ENCODE measurements at regions not wholly inside any gene's neighbourhood (a gene's known extent, or its start where the extent isn't known, plus 50 kb on each side); places are given as distances from the start of the nearest gene placed in this dataset.

GRCh38 chr13:24050292-24050711 lies 110.2 kb upstream of the SPATA13 start:
- no peak for DNase-seq (ENCODE audit: low read depth in 2 of 2)

- DNase-seq (ENCODE audit: low read depth in 2 of 2), result no peak
These were observed 109.5 kb upstream of the SPATA13 start for GRCh38 chr13:24050796-24051715.

- no peak for DNase-seq (ENCODE audit: low read depth in 2 of 2)
These were observed 107.7 kb upstream of the SPATA13 start for GRCh38 chr13:24052547-24053518.

DNA sequence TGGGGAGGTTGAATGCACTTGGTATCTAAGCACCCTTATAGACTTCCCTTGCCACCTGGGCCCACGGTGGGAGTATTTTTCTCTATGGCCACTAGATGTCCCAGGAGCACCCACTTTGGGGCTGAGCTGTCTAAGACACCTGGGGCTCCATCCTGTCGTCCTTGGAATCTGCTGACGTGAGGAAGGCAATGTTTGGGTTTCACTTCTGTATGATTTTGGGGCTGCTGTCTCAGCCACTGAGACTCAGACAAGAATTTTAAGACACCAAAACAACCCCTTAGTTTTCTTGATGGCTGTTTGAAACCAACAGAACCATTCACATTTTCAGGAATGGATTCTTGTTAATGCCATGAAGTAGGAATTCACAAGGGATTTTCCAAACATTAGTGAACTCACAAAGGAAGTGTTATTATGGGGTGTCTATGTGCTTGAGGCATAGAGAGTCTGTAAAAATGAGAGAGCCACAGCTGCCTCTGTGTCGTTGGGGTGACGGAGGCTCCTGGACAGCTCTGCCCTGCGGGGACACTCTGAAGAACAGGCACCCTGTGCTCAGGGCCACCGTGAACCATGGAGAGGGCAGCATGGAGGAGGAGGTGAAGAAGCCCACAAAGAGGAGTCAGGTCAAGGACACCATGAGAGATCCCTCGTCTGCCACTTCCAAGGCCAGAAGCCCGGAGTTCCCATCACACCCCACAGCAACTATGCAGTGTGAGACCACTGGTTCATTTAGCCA lies 106.8 kb upstream of the SPATA13 start:
- peak; percentile 36 to 43 for DNase-seq (ENCODE audit: low read depth in 2 of 2)

DNA sequence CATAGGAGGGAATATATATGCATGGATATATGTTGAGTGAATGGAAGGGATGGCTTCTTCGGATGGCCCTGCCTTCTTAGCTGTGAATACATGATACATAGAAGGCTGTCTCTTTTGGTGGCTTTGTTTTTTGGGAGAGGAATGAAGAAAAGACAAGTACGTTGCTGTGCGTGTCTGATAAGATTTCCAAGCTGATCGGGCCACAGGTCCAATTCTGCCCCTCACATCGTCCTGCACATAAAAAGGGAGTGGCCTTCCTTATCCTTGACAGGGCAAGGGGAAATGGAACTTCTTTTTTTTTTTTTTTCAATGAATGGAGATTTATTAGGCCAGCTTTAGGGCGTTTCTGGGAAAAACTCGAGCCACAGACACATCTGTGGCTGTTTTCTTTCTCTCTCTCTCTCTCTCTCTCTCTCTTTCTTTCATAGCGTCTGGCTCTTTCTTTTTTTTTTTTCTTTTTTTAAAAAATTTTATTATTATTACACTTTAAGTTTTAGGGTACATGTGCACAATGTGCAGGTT lies 103.8 kb upstream of the SPATA13 start:
- no peak for DNase-seq (ENCODE audit: low read depth in 2 of 2)

GRCh38 chr13:24060993-24061392 lies 99.5 kb upstream of the SPATA13 start:
- DNase-seq (ENCODE audit: low read depth in 2 of 2), result no peak

DNA sequence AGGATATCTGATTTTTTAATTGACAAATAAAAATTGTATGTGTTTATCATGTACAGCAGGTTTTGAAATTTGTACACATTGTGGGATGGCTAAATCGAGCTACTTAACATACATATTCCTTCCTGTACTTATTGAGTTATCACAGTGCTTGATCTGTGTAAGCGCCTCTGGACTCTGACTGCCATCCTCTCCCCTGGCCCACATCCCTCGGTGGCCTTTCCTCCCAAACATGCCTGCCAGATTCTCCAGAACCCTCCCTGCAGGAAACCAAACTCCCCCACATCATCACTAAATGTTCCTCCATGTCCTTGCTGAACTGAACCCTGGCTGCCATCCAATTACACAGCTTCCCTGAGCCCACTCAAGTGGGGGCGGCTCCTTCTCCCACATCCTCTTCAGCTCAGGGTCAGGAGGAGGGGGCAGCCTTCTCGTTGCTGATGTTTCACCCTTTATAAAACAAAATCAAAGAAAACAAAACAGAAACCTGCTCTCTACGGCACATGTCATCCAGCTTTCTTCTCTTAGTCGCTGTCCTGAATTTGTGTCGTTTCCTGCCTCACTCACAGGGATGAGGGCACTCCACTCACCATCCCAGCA lies 97.1 kb upstream of the SPATA13 start:
- no peak for DNase-seq (ENCODE audit: low read depth in 2 of 2)

- DNase-seq (ENCODE audit: low read depth in 2 of 2), result no peak
These were observed 96.1 kb upstream of the SPATA13 start for GRCh38 chr13:24064371-24064770.

DNA sequence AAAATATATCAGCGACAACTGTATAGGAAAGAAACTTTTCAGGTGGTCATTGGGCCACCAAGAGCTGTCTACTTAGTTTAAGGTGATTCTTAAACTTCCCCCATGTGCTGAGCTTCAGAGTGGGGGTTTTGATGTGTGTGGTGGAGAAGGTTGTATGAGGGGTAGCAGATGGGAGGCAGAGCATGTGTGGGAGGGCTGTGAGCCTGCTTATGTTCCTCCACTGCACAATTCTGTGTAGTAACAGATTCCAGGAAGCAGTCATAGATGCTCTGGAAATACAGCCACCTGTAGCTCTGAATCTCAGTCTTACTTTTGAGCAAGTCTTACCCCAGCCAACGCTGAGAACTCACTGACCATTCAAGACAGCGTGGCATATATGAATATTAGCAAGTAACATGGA lies 95.3 kb upstream of the SPATA13 start:
- no peak for DNase-seq (ENCODE audit: low read depth in 2 of 2)

DNA sequence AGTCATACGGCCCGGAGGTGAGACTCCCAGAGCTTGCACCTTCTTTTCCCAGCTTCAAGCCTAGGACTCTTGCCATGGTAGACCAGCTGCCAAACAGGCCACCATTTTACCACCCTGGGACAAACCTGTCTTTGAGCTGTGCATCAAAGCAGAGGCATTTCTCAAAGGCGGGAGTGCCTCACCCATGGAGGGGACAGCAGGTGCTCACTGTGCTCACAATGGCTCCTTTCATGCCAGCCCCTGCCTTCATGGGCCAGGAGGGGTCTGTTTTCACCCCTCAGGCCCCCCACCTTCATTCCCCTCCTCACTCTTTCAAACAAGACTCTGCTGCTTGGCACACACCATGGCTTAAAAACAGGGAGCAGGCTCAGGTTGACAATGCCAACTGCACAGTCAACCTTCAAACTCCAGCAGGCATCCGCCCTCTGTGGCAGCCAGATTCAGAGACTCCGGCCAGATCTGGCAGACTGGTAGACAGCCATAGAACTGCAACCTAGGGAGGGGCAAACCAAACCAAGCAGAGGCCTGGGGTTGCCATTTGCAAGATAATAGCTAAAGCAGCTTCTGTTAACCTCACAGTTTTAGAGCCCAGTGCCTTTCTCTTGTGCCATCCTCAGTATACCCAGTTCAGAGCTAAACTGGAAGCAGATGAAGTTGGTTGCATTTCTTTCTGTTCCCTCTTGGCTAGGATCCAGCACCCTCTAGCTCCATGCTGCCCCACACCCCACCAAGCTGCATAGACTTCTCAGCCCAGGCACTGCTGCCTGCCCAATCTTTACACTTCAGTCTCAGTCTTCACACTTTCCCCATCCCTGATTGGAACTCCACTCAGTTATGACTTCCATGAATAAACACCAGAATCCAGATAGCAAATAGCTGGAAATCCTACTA lies 93.9 kb upstream of the SPATA13 start:
- no peak for DNase-seq (ENCODE audit: low read depth in 2 of 2)

DNA sequence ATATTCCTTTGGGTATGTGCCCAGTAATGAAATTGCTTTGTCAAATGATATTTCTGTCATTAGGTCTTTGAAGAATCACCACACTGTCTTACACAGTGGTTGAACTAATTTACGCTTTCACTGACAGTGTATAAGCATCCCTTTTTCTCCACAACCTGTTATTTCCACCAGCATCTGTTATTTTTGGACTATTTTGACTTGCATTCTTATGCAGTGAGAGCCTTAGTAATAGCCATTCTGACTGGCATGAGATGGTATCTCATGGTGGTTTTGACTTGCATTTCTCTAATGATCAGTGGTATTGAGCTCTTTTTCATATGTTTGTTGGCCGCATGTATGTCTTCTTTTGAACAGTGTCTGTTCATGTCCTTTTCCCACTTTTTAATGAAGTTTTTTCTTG lies 92.0 kb upstream of the SPATA13 start:
- no peak for DNase-seq (ENCODE audit: low read depth in 2 of 2)

GRCh38 chr13:24071016-24071415 lies 89.5 kb upstream of the SPATA13 start:
- DNase-seq (ENCODE audit: low read depth in 2 of 2), result no peak

DNA sequence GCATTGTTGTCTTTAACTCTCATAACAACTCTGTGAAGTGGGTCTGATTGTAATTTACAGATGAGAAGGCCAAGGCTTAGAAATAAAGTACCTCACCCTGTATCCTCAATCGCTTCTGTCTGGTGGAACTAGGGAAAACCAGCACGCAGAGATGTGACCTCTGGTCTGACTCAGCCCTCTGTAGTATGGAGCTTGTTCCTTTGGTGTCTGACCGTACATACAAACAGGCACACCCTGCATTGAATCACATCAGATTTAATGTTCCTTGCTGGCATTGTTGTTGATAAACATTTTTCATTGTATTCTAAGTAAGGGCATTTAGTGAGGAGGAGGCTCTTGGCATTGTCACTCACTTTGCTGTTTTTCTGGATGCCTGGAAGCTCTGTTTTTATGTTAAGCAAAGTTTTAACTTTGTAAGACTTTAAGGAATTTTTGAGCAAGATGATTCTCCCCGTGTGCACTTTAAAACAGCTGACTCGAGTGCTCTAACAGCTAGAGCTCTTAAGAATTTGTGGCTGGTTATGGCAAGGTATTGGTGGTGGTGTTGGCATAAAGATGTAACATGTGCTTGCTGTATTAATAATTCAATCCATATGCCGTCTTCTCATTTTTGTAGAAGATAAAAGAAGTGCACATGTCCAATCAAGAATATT lies 89.0 kb upstream of the SPATA13 start:
- no peak for DNase-seq (ENCODE audit: low read depth in 2 of 2)

DNA sequence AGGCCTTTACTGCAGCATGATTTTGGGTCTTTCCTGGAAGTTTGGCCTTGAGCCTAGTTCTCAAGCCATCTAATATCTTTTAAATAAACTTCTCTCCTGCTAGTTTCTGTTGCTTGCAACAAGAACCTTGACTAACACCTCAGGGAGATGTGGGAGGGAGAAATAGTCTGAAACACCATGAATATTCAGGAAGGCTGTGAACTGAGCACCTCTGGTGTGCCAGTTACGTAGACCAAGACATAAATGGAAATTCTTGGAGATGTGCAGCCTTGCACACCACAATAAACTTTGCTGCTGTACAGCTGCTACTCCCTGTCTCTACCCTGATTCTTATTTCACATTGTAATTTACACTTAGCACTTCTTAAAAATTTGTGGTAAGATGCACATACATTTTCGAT lies 86.9 kb upstream of the SPATA13 start:
- DNase-seq (ENCODE audit: low read depth in 2 of 2), result no peak

GRCh38 chr13:24074678-24075077 lies 85.8 kb upstream of the SPATA13 start:
- no peak for DNase-seq (ENCODE audit: low read depth in 2 of 2)

DNA sequence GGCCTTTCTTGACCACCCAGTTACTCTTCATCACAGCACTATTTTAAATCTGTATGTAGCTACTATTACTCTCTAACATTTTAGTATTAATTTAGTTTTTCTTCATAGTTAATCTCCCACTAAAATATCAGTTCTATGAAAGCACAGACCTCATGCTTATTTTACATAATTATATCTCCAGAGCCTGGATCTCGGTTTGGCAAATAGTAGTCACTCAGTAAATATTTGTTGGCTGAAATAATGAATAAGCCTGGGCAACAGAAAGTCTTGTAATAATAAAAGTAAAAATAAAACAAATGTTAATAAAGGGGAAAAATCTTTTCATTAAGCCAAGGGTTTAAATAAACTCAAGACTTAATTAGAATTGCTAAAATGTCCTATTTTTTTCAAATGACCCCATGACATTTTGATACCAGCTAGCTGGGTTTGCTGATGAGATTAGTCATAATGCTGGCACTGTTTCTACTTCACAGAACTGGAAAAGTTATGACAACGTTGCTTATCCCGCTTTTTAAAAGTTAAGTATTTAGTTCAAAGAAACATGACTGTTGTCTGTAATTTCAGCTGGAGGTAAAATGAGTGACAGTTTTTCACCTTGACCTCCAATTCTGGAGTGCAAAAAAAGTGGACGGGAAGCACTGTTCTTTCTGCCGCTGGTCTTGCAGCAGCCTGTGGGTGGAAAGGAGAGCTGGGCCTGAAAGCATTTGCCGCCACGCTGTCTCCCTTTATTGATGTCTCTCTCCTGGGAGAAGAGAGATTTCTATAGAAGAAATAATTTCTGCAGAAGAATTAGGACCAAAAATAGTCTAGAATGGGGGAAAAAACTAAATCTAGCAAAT lies 85.2 kb upstream of the SPATA13 start:
- no peak for DNase-seq (ENCODE audit: low read depth in 2 of 2)

DNA sequence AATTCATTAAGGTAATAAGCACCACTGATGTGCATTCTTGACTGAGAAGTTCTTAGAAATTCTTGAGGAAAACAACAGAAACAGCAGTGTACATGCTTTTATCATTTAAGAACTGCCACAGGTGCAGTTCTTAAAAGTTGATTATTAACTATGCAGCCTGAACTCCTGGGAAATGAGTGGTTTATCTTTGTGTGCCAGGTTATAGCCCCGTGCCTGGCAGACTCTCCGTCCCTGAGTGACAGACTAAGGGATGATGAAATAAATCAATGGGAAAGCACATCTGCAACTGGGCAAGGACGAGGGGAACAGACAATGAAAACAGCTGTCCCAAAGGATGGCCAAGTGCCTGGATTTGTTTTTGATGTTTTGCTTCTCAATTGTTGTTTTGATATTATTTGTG lies 84.4 kb upstream of the SPATA13 start:
- DNase-seq (ENCODE audit: low read depth in 2 of 2), result no peak

GRCh38 chr13:24076636-24077035 lies 83.9 kb upstream of the SPATA13 start:
- DNase-seq (ENCODE audit: low read depth in 2 of 2), result no peak

GRCh38 chr13:24080134-24080533 lies 80.4 kb upstream of the SPATA13 start:
- DNase-seq (ENCODE audit: low read depth in 2 of 2), result no peak

All from stimulated activated CD8-positive, alpha-beta memory T cell treated with anti-CD3 and anti-CD28 coated beads, Interleukin-15, amount 100 ng/mL, for 48 hours (primary cell).